ENCODE measurements at regions not wholly inside any gene's neighbourhood (a gene's known extent, or its start where the extent isn't known, plus 50 kb on each side); places are given as distances from the start of the nearest gene placed in this dataset.

GRCh38 chr7:84274029-84274638 is 79.5 kb upstream of the SEMA3A start:
- Histone ChIP-seq H3K4me2 (ENCODE audit: low read depth, low read length, poor library complexity, severe bottlenecking) (no peak overlapping the region), H3K36me3 (ENCODE audit: insufficient read depth, low read length) (no peaks in the 10 kb centered on the region), H3K79me2 (ENCODE audit: low read length) (no peaks in the 10 kb centered on the region), H3K4me3 (ENCODE audit: low read length) (no peak overlapping the region), H3K27me3 (ENCODE audit: low read length) (no peaks in the 10 kb centered on the region), H4K20me1 (ENCODE audit: insufficient read depth, low read depth, low read length) (no peaks in the 10 kb centered on the region), H3K4me1 (ENCODE audit: low read length) (no peaks in the 10 kb centered on the region), H2AFZ (ENCODE audit: low read length) (no peak overlapping the region), H3K9ac (ENCODE audit: low read length) (no peak overlapping the region), H3K27ac (ENCODE audit: low read length) (no peak overlapping the region), H3K9me2 (replicated peaks; ENCODE audit: insufficient read depth, low read length) (no peaks in the 10 kb centered on the region), H3K9me3 (ENCODE audit: low read length) (peaks cover 15% of the 10 kb centered on the region)
- DNase-seq = no peak

DNA sequence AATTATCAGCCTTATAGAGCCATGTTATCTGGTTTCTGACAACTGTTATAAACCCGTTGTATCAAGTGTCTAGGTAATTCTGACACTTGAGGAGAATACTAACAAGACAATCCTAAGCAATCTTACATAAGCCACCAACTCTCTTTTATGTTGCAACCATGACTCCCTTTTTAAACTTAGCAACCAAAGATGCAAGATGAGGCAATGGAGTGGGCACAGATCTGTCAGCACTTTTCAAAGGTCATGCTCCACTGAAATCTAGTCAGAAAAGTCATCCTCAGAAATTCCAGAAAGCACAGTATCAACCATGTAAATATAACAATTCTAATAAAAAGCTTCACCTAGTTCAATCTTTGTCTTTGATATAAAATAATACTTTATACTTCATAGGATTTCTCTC is 77.0 kb upstream of the SEMA3A start:
- no peaks in the 10 kb centered on the region for H3K9me2 ChIP-seq (replicated peaks; ENCODE audit: insufficient read depth, low read length)
- H3K4me2 ChIP-seq (ENCODE audit: low read depth, low read length, poor library complexity, severe bottlenecking) = no peak overlapping the region
- no peaks in the 10 kb centered on the region for H3K4me1 ChIP-seq (ENCODE audit: low read length)
- no peak for DNase-seq
- H3K27me3 ChIP-seq (ENCODE audit: low read length) = no peaks in the 10 kb centered on the region
- no peak overlapping the region for H3K9ac ChIP-seq (ENCODE audit: low read length)
- H3K4me3 ChIP-seq (ENCODE audit: low read length) = no peak overlapping the region
- no peaks in the 10 kb centered on the region for H4K20me1 ChIP-seq (ENCODE audit: insufficient read depth, low read depth, low read length)
- no peak overlapping the region for H3K27ac ChIP-seq (ENCODE audit: low read length)
- peaks cover 20% of the 10 kb centered on the region for H3K9me3 ChIP-seq (ENCODE audit: low read length)
- H3K79me2 ChIP-seq (ENCODE audit: low read length) = no peaks in the 10 kb centered on the region
- no peaks in the 10 kb centered on the region for H3K36me3 ChIP-seq (ENCODE audit: insufficient read depth, low read length)
- H2AFZ ChIP-seq (ENCODE audit: low read length) = no peak overlapping the region

DNA sequence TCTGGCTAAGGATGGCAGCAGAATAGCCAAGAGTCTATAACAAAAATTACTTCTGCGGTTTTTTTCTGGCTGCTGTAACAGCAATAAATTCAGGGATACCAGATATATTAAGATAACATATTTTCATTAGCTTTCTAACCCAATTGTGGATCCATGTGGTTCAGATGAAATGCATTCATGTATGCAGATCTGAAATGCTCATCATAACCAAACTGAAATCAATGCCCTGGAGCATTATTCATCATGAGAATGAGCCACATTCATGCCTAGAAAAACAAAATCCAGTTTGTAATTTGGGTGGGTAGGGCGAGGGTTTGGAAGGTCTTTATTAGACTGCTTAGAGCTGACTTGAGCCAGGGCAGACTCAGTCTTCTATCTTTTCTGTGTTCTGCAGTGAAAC is 69.8 kb upstream of the SEMA3A start:
- Histone ChIP-seq H3K9me3 (ENCODE audit: low read length) (peaks cover 25% of the 10 kb centered on the region), H3K36me3 (ENCODE audit: insufficient read depth, low read length) (no peaks in the 10 kb centered on the region), H4K20me1 (ENCODE audit: insufficient read depth, low read depth, low read length) (no peaks in the 10 kb centered on the region), H3K27ac (ENCODE audit: low read length) (no peak overlapping the region), H3K4me1 (ENCODE audit: low read length) (no peaks in the 10 kb centered on the region), H3K9me2 (replicated peaks; ENCODE audit: insufficient read depth, low read length) (no peaks in the 10 kb centered on the region), H3K4me2 (ENCODE audit: low read depth, low read length, poor library complexity, severe bottlenecking) (no peak overlapping the region), H3K4me3 (ENCODE audit: low read length) (no peak overlapping the region), H2AFZ (ENCODE audit: low read length) (no peak overlapping the region), H3K27me3 (ENCODE audit: low read length) (no peaks in the 10 kb centered on the region), H3K79me2 (ENCODE audit: low read length) (no peaks in the 10 kb centered on the region), H3K9ac (ENCODE audit: low read length) (no peak overlapping the region)
- no peak for DNase-seq

GRCh38 chr7:84263106-84263505 is 68.5 kb upstream of the SEMA3A start:
- Histone ChIP-seq H2AFZ (ENCODE audit: low read length) (no peak overlapping the region), H3K4me2 (ENCODE audit: low read depth, low read length, poor library complexity, severe bottlenecking) (no peak overlapping the region), H3K9me2 (replicated peaks; ENCODE audit: insufficient read depth, low read length) (no peaks in the 10 kb centered on the region), H3K36me3 (ENCODE audit: insufficient read depth, low read length) (no peaks in the 10 kb centered on the region), H3K4me1 (ENCODE audit: low read length) (no peaks in the 10 kb centered on the region), H3K27me3 (ENCODE audit: low read length) (no peaks in the 10 kb centered on the region), H3K9ac (ENCODE audit: low read length) (no peak overlapping the region), H3K27ac (ENCODE audit: low read length) (no peak overlapping the region), H3K9me3 (ENCODE audit: low read length) (peaks cover 31% of the 10 kb centered on the region), H3K4me3 (ENCODE audit: low read length) (no peak overlapping the region), H3K79me2 (ENCODE audit: low read length) (no peaks in the 10 kb centered on the region), H4K20me1 (ENCODE audit: insufficient read depth, low read depth, low read length) (no peaks in the 10 kb centered on the region)
- no peak for DNase-seq

DNA sequence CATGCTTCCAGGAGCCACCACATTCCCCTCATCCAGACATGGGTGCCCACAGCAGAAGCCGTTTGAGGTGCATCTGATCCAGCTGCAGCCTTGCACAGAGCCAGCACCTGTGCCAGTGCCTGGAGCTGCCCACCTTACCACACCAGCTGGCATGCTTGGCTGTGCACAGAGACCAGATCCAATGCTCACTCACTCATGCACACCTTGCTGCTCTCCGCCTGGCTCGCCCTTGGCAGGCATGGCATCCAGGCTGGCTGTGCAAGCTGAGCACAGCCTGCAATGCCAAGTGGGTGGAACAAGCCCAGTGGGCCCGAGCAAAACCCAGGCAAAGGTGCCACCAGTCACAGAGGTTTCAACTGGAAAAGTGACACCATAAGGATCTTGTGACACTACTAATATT is 66.9 kb upstream of the SEMA3A start:
- Histone ChIP-seq H3K9me2 (replicated peaks; ENCODE audit: insufficient read depth, low read length) (no peaks in the 10 kb centered on the region), H3K9me3 (ENCODE audit: low read length) (peaks cover 26% of the 10 kb centered on the region), H4K20me1 (ENCODE audit: insufficient read depth, low read depth, low read length) (no peaks in the 10 kb centered on the region), H3K4me1 (ENCODE audit: low read length) (no peaks in the 10 kb centered on the region), H2AFZ (ENCODE audit: low read length) (no peak overlapping the region), H3K4me2 (ENCODE audit: low read depth, low read length, poor library complexity, severe bottlenecking) (no peak overlapping the region), H3K9ac (ENCODE audit: low read length) (no peak overlapping the region), H3K79me2 (ENCODE audit: low read length) (no peaks in the 10 kb centered on the region), H3K27ac (ENCODE audit: low read length) (no peak overlapping the region), H3K4me3 (ENCODE audit: low read length) (no peak overlapping the region), H3K27me3 (ENCODE audit: low read length) (no peaks in the 10 kb centered on the region), H3K36me3 (ENCODE audit: insufficient read depth, low read length) (no peaks in the 10 kb centered on the region)
- DNase-seq = no peak

GRCh38 chr7:84258628-84259027 is 64.0 kb upstream of the SEMA3A start:
- no peaks in the 10 kb centered on the region for H3K36me3 ChIP-seq (ENCODE audit: insufficient read depth, low read length)
- no peaks in the 10 kb centered on the region for H3K79me2 ChIP-seq (ENCODE audit: low read length)

DNA sequence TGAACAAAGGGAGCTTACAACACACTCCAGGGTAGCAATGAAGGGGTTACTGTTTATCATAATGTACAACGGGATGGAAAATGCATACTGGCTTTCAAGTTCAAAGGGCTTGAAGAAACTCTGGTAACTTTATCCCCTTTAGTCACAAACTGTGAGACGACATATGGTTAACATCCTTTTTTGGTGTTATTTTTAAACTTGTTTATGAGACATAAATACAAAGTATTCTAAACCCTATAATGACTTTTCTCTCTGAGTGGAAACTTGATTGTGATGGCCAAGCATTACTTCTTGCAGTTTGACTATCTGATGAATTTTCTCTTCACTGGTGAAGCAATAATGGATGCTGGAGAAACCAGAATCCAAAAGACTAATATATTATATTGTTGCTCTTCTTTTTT is 62.0 kb upstream of the SEMA3A start:
- Histone ChIP-seq H3K4me1 (ENCODE audit: low read length) (no peaks in the 10 kb centered on the region), H3K27ac (ENCODE audit: low read length) (no peak overlapping the region), H3K4me2 (ENCODE audit: low read depth, low read length, poor library complexity, severe bottlenecking) (no peak overlapping the region), H3K9me3 (ENCODE audit: low read length) (peaks cover 16% of the 10 kb centered on the region), H2AFZ (ENCODE audit: low read length) (no peak overlapping the region), H3K4me3 (ENCODE audit: low read length) (no peak overlapping the region), H4K20me1 (ENCODE audit: insufficient read depth, low read depth, low read length) (no peaks in the 10 kb centered on the region), H3K36me3 (ENCODE audit: insufficient read depth, low read length) (no peaks in the 10 kb centered on the region), H3K9me2 (replicated peaks; ENCODE audit: insufficient read depth, low read length) (no peaks in the 10 kb centered on the region), H3K27me3 (ENCODE audit: low read length) (no peaks in the 10 kb centered on the region), H3K9ac (ENCODE audit: low read length) (no peak overlapping the region), H3K79me2 (ENCODE audit: low read length) (no peaks in the 10 kb centered on the region)
- DNase-seq = no peak

More at GRCh38 chr7:84258628-84259027, 64.0 kb upstream of the SEMA3A start:
- Histone ChIP-seq H3K9me3 (ENCODE audit: low read length) (peaks cover 21% of the 10 kb centered on the region), H2AFZ (ENCODE audit: low read length) (no peak overlapping the region), H3K4me2 (ENCODE audit: low read depth, low read length, poor library complexity, severe bottlenecking) (no peak overlapping the region), H3K9me2 (replicated peaks; ENCODE audit: insufficient read depth, low read length) (no peaks in the 10 kb centered on the region), H3K27ac (ENCODE audit: low read length) (no peak overlapping the region), H4K20me1 (ENCODE audit: insufficient read depth, low read depth, low read length) (no peaks in the 10 kb centered on the region), H3K4me1 (ENCODE audit: low read length) (no peaks in the 10 kb centered on the region), H3K4me3 (ENCODE audit: low read length) (no peak overlapping the region), H3K27me3 (ENCODE audit: low read length) (no peaks in the 10 kb centered on the region), H3K9ac (ENCODE audit: low read length) (no peak overlapping the region)
- DNase-seq = no peak

DNA sequence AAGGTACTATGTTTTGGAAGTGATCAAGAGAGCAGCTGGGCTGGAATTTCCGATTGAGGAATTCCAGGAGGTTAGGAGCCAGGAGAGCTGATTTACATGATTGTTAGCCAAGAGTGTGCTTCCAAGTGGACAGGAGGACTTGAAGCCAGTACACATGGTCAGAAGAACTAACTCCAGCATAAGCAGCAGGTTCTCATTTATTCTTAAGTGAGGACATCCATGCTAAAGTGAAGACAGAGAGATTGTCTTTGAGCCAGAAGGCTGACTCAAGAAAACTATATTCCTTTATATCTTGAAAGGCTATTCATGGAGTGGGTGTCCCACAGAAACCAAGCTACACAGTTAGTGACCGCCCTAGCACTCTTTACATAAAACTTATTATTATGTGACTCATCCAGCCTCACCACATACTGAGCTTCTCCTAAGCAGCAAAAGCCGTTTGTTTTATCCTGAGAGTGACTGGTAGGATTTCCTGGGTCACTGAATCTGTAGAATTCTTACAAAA is 56.7 kb upstream of the SEMA3A start:
- H3K9me2 ChIP-seq (replicated peaks; ENCODE audit: insufficient read depth, low read length) = no peaks in the 10 kb centered on the region
- no peak for DNase-seq
- H3K4me1 ChIP-seq (ENCODE audit: low read length) = no peaks in the 10 kb centered on the region
- no peak overlapping the region for H3K9ac ChIP-seq (ENCODE audit: low read length)
- H3K36me3 ChIP-seq (ENCODE audit: insufficient read depth, low read length) = no peaks in the 10 kb centered on the region
- no peaks in the 10 kb centered on the region for H4K20me1 ChIP-seq (ENCODE audit: insufficient read depth, low read depth, low read length)
- no peak overlapping the region for H2AFZ ChIP-seq (ENCODE audit: low read length)
- H3K4me3 ChIP-seq (ENCODE audit: low read length) = no peak overlapping the region
- H3K27me3 ChIP-seq (ENCODE audit: low read length) = no peaks in the 10 kb centered on the region
- H3K4me2 ChIP-seq (ENCODE audit: low read depth, low read length, poor library complexity, severe bottlenecking) = no peak overlapping the region
- no peaks in the 10 kb centered on the region for H3K79me2 ChIP-seq (ENCODE audit: low read length)
- H3K9me3 ChIP-seq (ENCODE audit: low read length) = 0 out of 2 replicates have a peak, but pooled peaks cover 2% of the 10 kb centered on the region
- no peak overlapping the region for H3K27ac ChIP-seq (ENCODE audit: low read length)
